Kidney (tissue), 13 donors: ENCODE measurements at regions not wholly inside any gene's neighbourhood (a gene's known extent, or its start where the extent isn't known, plus 50 kb on each side); places are given as distances from the start of the nearest gene placed in this dataset.

Source experiments
- DNase-seq, 5 donors: peaks; one replicate each; pipeline ENCODE4 v3.0.0-alpha.2; 2013 to 2020
- FAIRE-seq: peaks from 2 replicates; lab custom pipeline; 2012; peaks lifted over from hg19 to GRCh38; lab: Jason Lieb, UNC
- H3K27ac ChIP-seq, 2 donors: one replicate each; pipeline ENCODE4 v1.7.0; 2013; ENCODE audit warnings: low read depth in 2 of 2, low read length in 2 of 2, inconsistent platforms in 1 of 2
- H3K27me3 ChIP-seq: one replicate; pipeline ENCODE4 v1.7.1; 2013; ENCODE audit warnings: low read length, inconsistent platforms; ENCODE audit not compliant: control insufficient read depth, insufficient read depth
- H3K36me3 ChIP-seq, 3 donors: one replicate each; pipeline versions ENCODE4 v1.7.0 to v1.7.1; 2013; ENCODE audit warnings: low read length in 3 of 3, control low read depth in 1 of 3, inconsistent platforms in 1 of 3; ENCODE audit not compliant: insufficient read depth in 3 of 3, control insufficient read depth in 2 of 3
- H3K4me1 ChIP-seq, 3 donors: one replicate each; pipeline versions ENCODE4 v1.7.0 to v1.7.1; 2013; ENCODE audit warnings: low read length in 3 of 3, inconsistent platforms in 1 of 3, low read depth in 1 of 3; ENCODE audit not compliant: control insufficient read depth in 2 of 3, insufficient read depth in 2 of 3
- H3K4me3 ChIP-seq, 3 donors: one replicate each; pipeline versions ENCODE4 v1.7.0 to v1.8.1; 2013; ENCODE audit warnings: low read length in 3 of 3, control low read depth in 1 of 3, inconsistent platforms in 1 of 3
- H3K9ac ChIP-seq, 3 donors: one replicate each; pipeline versions ENCODE4 v1.7.0 to v1.7.1; 2013; ENCODE audit warnings: low read length in 3 of 3, control low read depth in 1 of 3, inconsistent platforms in 1 of 3
- H3K9me3 ChIP-seq, 3 donors: one replicate each; pipeline versions ENCODE4 v1.7.0 to v1.7.1; 2013; ENCODE audit warnings: low read length in 3 of 3, control low read depth in 1 of 3, inconsistent platforms in 1 of 3; ENCODE audit not compliant: control insufficient read depth in 2 of 3, insufficient read depth in 1 of 3
- intact Hi-C: fragments of 100-400 bp; cut with DNase I; formaldehyde crosslinking; loops from one replicate; pipeline ENCODE4 v1.11.1; 2022
- TF ChIP-seq, protein P1 (sequence below): IDR thresholded peaks from 3 replicates; pipeline ENCODE4 v1.5.1; 2012; ENCODE audit warnings: mild to moderate bottlenecking, moderate library complexity, borderline replicate concordance; ENCODE audit not compliant: insufficient read depth; ENCODE audit errors: extremely low read depth
- donor health status: control.
- donor health status: control.
- donor health status: control.
- donor health status: control.
- donor health status: control.
- donor health status: DM: yes; HTN: yes; CAD: no.
- donor health status: Normal renal cell carcinoma (clear cell type).

DNA sequence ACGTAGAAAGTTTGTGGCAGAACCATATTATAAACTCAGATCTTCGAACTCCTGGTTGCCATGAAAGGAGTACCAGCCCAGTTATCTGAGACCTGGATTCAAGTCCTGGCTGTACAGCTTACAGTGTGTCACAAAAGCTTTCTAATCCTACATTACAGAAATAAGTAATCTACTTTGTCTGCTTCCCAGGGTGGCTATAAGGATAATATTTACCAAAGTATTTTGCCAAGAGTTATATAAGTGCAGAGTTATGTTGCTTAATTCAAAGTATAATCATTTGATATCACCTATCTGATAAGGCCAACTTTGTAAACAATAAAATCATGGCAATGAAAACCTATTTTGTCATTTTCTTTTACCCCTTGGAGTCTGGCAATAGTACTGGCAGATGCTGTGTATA lies 381.6 kb downstream of the NDFIP2 start:
- no peaks in the 10 kb centered on the region for H3K4me1 ChIP-seq
- intact Hi-C loops, result no loop called here
- H3K4me3 ChIP-seq, result no peak overlapping the region
- no peaks in the 10 kb centered on the region for H3K27me3 ChIP-seq
- no peaks in the 10 kb centered on the region for H3K36me3 ChIP-seq
- no peaks in the 10 kb centered on the region for H3K9me3 ChIP-seq
- TF ChIP-seq, protein P1, sequence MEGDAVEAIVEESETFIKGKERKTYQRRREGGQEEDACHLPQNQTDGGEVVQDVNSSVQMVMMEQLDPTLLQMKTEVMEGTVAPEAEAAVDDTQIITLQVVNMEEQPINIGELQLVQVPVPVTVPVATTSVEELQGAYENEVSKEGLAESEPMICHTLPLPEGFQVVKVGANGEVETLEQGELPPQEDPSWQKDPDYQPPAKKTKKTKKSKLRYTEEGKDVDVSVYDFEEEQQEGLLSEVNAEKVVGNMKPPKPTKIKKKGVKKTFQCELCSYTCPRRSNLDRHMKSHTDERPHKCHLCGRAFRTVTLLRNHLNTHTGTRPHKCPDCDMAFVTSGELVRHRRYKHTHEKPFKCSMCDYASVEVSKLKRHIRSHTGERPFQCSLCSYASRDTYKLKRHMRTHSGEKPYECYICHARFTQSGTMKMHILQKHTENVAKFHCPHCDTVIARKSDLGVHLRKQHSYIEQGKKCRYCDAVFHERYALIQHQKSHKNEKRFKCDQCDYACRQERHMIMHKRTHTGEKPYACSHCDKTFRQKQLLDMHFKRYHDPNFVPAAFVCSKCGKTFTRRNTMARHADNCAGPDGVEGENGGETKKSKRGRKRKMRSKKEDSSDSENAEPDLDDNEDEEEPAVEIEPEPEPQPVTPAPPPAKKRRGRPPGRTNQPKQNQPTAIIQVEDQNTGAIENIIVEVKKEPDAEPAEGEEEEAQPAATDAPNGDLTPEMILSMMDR, result no peak
- FAIRE-seq (no peak), DNase-seq (no peak)
- no peak overlapping the region for H3K9ac ChIP-seq
- no peak overlapping the region for H3K27ac ChIP-seq

DNA sequence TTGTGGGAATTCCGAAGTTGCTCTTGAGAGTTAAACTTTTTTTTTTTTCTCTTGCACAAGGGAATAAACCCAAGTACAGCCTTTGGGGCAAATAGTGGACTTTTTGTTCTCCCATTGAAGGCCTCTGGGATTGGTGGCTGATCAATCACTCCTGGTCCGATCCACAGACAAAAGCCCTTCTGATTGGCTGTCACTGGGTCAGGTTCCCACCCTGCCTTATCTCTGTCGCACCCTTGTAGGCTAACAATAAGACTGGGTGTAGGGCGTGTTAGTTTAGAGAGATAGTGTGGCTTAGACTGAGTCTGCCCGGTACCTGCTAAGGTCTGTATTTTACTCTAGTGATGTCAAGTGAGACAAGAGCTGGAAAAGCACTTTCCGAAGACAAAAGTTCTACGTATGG lies 380.8 kb downstream of the NDFIP2 start:
- no peak overlapping the region for H3K4me3 ChIP-seq
- no peaks in the 10 kb centered on the region for H3K36me3 ChIP-seq
- H3K4me1 ChIP-seq, result no peaks in the 10 kb centered on the region
- no peaks in the 10 kb centered on the region for H3K9me3 ChIP-seq
- H3K27me3 ChIP-seq, result no peaks in the 10 kb centered on the region
- no peak overlapping the region for H3K27ac ChIP-seq
- no peak overlapping the region for H3K9ac ChIP-seq
- DNase-seq (no peak), FAIRE-seq (no peak)
- TF ChIP-seq, protein P1, result no peak
- intact Hi-C loops, result no loop called here

DNA sequence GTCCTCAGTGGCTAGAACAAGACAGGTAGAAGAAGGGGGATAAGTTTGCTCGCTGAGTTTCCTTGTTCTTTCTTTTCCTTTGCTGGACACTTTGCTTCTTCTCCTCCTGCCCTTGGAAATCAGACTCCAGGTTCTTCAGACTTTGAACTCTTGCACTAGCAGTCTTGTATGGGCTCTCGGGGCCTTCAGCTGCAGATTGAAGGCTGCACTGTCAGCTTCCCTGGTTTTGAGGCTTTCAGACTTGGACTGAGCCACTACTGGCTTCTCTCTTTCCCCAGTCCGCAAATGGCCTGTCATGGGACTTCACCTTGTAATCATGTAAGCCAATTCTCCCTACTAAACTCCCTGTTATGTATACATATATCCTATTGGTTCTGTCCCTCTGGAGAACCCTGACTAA lies 379.8 kb downstream of the NDFIP2 start:
- H3K9ac ChIP-seq, result no peak overlapping the region
- H3K4me3 ChIP-seq, result no peak overlapping the region
- no peaks in the 10 kb centered on the region for H3K9me3 ChIP-seq
- FAIRE-seq, result no peak
- no peaks in the 10 kb centered on the region for H3K36me3 ChIP-seq
- TF ChIP-seq, protein P1, result no peak
- H3K27ac ChIP-seq, result no peak overlapping the region
- no peaks in the 10 kb centered on the region for H3K4me1 ChIP-seq
- intact Hi-C loops, result no loop called here
- no peak for DNase-seq
- H3K27me3 ChIP-seq, result no peaks in the 10 kb centered on the region

DNA sequence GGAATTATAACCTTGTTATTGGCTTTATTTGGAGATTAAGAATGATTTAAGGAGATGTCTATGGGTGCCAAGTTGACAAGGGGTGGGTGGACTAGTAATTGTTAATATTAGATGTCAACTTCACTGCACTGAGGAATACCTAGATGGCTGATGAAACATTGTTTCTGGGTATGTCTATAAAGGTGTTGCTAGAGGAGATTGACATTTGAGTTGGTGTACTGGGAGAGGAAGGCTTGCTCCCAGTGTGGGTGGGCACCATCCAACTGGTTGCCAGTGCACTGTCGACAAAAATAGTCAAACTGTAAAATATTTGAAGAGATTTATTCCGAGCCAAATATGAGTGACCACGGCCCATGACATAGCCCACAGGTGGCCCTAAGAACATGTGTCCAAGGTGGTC lies 378.8 kb downstream of the NDFIP2 start:
- intact Hi-C loops, result no loop called here
- Histone ChIP-seq H3K9me3 (no peaks in the 10 kb centered on the region), H3K4me3 (no peak overlapping the region), H3K27ac (no peak overlapping the region), H3K27me3 (no peaks in the 10 kb centered on the region), H3K9ac (no peak overlapping the region), H3K4me1 (no peaks in the 10 kb centered on the region), H3K36me3 (no peaks in the 10 kb centered on the region)
- TF ChIP-seq, protein P1, result no peak
- DNase-seq (no peak), FAIRE-seq (no peak)
